22Rv1 (cell line): ENCODE measurements at regions not wholly inside any gene's neighbourhood (a gene's known extent, or its start where the extent isn't known, plus 50 kb on each side); places are given as distances from the start of the nearest gene placed in this dataset.

Experiments used
- H3K27ac ChIP-seq: fragments of 450-650 bp; 2 replicates; pipeline ENCODE4 v1.5.1; 2017
- ZFX ChIP-seq: fragments of 450-650 bp; IDR thresholded peaks from 2 replicates; pipeline ENCODE4 v1.6.1; 2017; ENCODE audit warnings: antibody characterized with exemption, borderline replicate concordance
- TF ChIP-seq, protein P1 (sequence below): fragments of 450-650 bp; IDR thresholded peaks from 2 replicates; pipeline ENCODE4 v1.5.1; 2017; ENCODE audit warnings: mild to moderate bottlenecking

DNA sequence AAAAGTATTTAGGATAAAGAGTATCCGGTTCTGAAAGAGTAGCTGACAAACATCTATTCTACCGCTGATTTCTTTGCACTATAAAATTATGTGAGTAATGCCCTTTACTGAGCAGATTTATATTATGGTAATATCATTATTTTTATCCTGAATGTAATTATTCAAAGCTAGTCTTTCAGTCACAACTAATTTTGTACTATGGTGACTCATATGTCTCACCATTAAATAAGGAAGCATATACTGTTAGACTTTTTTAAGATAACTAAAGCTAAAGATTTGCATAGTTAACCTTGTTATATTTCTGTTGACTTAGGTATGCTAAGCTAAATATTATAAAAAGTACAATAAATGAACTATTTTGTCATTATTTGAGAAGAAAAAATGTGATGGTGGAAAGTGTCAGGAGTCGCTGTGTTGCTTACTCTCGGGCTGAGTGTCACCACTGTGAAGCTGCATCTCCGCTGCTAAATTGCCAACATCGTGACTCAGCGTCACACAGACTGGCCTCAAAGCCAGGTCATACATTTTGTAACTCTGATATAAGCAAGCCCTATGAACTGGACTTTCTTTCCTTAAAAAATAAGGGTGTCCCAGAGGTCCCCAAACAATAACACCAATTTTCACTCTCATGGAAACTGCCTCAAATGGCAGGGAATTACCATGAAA, 69.1 kb upstream of the SSTR1 start:
- no peak overlapping the region for H3K27ac ChIP-seq
- no peak for TF ChIP-seq ZFX

DNA sequence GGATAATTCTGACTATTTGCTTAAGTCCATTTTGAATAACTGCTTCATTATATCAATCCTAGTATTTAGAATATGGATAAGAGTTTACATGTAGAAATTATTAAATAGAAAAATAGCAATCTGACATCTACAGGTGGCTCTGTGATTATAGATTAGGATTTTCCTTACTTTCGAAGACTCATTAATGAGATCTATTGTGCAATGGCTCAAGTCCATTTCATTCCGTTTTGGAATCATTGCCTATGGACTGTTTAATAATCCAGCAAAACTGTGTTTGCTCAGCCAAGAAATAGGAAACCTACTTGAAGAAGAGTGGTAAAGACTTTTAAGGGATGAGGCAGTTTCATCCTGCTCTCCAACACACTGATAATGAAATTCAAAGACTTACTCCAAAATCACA, 67.8 kb upstream of the SSTR1 start:
- TF ChIP-seq, protein P1, sequence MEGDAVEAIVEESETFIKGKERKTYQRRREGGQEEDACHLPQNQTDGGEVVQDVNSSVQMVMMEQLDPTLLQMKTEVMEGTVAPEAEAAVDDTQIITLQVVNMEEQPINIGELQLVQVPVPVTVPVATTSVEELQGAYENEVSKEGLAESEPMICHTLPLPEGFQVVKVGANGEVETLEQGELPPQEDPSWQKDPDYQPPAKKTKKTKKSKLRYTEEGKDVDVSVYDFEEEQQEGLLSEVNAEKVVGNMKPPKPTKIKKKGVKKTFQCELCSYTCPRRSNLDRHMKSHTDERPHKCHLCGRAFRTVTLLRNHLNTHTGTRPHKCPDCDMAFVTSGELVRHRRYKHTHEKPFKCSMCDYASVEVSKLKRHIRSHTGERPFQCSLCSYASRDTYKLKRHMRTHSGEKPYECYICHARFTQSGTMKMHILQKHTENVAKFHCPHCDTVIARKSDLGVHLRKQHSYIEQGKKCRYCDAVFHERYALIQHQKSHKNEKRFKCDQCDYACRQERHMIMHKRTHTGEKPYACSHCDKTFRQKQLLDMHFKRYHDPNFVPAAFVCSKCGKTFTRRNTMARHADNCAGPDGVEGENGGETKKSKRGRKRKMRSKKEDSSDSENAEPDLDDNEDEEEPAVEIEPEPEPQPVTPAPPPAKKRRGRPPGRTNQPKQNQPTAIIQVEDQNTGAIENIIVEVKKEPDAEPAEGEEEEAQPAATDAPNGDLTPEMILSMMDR: no peak
- TF ChIP-seq ZFX: no peak
- H3K27ac ChIP-seq: no peak overlapping the region

DNA sequence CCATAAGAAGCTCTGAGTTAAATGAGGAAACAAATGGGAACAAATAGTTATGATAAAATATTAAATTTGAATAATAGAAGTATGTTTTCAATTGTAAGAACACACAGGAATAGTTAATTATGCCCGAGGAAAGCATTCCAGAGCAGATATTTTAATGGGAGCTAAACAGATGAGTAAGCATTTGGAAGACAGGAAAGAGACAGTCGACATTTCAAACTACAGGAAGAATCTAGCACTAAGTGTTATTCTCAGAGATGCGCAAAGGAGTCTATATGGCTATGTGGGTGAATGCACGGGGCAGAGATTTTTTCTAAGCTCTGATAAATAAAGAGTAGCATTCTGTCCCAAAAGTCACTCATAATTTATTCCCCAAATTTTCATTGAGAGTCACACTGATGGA, 64.5 kb upstream of the SSTR1 start:
- TF ChIP-seq, protein P1: no peak
- TF ChIP-seq ZFX: no peak
- H3K27ac ChIP-seq: no peak overlapping the region

DNA sequence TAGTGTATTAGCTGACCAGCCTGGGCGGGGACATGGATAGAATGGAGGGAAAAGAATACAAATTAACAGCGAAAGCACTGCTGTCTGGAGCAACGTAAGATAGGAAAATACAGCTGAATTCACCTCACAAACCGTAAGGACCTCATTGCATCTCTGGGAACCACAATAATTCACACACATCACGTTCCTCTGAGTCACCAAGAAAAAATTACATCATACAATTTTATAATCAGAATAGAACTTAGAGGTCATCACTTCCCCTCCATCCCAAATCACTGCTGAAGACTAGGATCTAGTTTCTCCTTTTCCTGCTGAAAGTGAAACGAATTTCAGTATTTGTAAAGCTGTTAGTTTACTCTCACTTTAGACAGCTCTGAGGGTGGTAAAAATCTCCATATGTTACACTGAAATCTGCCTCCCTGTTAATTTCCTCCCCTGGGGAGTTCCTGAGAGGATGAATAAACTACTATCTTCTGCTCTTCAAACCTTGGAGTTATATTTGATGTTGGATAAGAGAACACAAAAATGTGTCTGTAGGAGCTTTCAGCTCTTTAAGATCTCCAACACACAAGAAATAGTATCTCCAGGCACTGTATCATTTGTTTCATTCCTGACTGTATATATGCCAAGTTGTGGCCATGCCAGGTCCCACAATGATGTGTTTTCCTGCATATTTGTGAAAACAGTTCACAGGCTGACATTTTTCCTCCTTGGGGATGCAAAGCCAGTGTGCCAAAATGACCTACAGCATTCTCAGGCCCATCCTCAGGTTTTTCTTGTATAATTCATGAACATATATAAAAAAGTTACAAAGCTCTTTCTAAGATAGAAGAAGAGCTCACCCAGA, 63.8 kb upstream of the SSTR1 start:
- TF ChIP-seq, protein P1: no peak
- TF ChIP-seq ZFX: no peak
- no peak overlapping the region for H3K27ac ChIP-seq

DNA sequence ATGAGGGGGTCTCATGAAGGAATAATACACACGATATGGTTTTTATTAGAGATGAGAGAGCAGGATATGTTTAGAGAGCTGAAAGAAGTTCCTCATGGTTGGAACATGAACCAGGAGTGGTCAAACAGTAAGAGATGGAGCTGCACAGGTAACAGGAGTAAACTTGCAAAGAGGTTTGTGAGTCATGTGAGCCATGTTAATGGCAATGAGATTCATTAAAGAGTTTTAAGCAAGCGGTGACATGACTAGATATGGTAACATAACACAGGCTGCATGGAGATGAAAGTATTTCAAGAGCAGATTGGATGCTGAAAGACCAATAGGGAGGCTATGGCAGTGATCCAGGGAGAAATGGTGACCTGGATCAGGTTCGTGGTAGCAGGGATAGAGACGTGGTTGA, 62.6 kb upstream of the SSTR1 start:
- no peak overlapping the region for H3K27ac ChIP-seq
- TF ChIP-seq, protein P1: no peak
- TF ChIP-seq ZFX: no peak

DNA sequence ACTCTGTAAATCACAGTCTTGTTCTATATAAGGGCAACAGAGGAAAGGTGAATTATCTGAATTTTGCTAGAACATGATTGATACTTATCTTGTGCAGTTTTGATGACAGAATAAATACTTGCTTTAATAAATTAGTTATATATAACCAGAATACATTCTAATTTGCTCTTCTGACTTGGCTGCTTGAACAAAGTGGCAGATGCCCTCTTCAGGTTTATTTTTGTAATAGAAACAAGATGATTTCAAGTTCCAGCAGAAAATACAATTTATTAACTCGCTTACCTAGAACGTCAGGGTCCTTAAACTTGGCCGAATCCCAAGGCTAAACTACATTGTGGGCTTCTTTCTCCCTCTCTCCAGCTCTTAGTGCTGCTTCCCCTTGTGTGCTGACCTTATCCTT, 57.6 kb upstream of the SSTR1 start:
- TF ChIP-seq ZFX: no peak
- TF ChIP-seq, protein P1: no peak

More for the DNA sequence above, 57.6 kb upstream of the SSTR1 start:
- no peak overlapping the region for H3K27ac ChIP-seq
